NCI-H82 treated with DMSO at 0.1 percent for 48 hours (cell line): ENCODE measurements at regions not wholly inside any gene's neighbourhood (a gene's known extent, or its start where the extent isn't known, plus 50 kb on each side); places are given as distances from the start of the nearest gene placed in this dataset.

Experiments
- DNase-seq: peaks from one replicate; lab custom pipeline; 2025; ENCODE audit not compliant: unreplicated experiment; lab: John Stamatoyannopoulos, UW

DNA sequence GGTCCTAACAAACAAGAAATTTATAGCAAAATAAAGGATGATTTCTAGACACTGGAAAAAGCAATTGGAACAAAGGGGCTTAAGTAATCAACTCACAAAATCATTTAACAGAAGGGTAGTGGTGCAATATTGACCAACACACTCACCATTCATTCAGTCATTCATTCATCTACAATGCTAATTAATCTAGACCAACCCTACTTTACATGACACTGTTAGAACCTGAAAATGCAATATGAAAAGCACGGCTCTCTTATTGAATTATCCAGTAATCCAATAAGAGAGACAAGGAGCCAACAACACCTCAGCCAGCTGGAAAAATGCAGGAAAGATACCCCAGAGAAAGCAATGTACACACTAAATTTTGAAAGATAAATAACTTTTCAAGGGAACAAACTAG is 310.8 kb upstream of the NR5A2 start:
- DNase-seq, result no peak

DNA sequence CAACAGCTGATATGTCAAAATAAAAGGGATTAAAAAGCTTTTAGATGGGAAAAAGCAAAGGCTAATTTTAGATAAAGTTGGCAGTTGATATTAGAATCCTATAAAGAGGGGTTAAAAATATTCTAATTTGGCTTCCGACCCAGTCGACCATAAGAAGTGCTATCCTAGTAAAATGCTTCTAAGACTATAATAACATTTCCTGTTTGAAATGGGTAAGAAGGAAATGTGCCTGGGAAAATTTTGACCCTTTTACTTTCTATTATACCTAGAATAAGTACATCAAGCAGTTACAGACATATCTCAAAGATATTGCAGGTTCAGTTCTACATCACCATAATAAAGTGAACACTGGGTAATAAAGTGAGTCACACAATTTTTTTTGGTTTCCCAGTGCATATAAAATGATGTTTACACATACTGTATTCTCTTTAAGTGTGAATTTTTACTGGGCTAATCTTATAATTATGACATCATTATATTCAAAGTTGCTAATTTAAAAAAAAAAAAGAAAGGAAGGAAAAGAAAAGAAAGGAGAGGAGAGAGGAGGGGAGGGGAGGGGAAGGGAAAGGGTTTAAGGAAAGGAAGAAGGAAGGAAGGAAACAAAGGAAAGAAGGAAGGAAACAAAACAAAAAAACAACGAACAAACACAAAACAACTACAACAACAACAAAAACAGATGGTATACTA is 308.2 kb upstream of the NR5A2 start:
- no peak for DNase-seq

GRCh38 chr1:199720496-199720895 is 307.0 kb upstream of the NR5A2 start:
- no peak for DNase-seq

DNA sequence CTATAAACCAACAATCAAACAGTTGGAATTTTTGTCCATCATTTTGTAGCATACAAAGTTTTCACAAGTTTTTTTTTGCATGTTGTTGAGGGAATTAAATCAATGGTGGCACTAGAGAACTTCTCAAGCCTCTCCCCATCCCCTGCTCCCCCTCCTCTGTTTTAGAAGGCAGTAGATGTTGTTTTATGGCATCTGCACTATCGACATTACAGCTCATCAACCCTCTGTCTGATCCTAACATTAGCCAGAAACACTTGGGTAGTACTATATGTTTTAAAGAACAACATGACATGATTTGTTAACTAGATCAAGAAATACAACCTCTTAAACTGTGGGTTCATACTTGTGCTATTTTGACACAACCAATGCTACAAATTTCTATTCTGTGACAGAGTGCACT is 306.5 kb upstream of the NR5A2 start:
- DNase-seq, result no peak

DNA sequence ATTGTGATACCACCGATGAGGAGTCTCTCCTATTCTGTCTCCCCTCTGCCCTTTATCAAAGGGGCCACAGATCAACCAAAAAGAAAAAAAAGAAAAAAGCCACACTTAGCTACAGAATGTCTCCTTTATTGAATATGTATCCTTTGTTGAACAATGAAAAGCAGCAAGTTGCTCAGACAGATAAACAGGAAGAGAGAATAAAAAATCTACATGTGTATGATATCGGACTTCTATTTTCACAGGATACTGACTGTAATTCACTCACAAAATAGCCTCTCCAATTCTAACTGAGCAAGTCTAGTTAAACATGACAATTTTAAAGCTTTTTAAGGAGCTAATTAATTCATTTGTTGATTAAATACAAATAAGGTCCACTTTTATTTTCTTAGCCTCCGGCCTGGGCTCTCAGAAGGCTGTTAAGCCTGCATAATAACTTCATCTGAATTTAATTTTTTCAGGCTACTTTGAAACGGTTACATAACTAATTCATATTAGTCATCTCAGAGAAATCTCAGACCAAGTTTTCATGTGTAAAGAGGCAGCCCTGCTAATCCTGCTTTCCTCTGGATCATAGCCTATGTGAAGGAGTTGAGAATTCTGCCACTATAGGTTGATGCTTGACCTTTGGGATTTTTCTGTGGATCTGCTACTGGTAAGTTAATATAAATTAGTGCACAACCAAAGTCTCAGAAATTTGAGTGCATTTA is 304.1 kb upstream of the NR5A2 start:
- no peak for DNase-seq

DNA sequence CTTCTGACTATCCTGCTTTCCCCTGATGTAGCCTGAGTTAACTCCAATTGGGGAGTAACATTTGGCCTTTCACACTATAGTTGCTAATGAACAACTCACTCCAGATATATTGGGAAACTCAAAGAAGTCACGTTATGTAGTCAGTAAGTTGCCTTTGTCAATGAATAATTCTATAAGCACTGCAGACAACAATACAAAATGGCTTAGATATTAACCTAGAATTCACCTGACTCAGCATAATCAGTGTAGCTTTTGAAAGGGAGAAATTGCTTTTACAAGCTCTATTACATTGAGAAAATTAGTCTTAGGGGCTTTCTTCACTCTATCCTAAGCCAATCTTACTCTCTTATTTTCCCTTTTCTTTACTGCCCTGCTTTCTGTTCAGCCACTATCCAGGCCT is 303.5 kb upstream of the NR5A2 start:
- no peak for DNase-seq

DNA sequence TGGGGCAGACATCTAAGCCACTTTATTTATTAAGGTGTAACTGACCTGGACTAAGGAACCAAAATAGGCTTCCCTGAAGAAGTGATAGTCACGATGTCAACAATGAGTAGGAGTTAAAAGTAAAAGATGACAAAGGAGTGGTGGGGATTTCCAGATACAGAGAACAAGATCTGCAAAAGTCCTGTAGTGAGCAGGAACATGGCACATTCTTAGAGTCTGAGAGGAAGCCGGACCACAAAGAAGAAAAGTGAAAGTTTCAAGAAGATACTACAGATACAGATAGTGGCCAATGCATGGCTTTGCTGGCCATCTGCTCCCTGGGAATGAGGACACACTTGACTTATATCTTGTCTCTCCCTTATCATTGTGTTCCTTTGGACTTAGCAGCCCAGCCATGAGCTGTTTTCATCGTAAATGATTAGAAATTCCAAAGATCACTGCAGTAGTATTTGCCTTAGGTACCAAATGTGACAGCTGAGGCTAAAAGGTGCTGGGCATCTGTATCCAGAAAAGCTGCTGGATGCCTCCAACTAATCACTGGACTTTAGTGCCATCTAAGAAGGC is 302.4 kb upstream of the NR5A2 start:
- no peak for DNase-seq

- DNase-seq, result no peak
These were observed 299.8 kb upstream of the NR5A2 start for GRCh38 chr1:199727682-199728081.

DNA sequence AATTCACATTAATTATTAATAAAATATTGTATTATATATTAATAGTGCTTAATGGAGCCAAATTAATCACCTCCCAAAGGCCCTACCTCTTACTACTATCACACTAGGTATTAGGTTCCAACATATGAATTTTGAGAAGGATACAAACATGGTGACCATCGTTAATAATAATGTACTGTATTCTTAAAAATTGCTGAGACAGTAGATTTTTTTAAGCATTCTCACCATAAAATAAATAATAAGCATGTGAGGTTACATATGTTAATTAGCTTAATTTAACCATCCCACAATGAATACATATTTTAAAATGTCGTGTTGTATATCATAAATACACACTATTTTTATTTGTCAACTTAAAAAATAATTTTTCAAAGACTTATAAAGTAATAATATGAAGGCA is 299.2 kb upstream of the NR5A2 start:
- DNase-seq, result no peak

DNA sequence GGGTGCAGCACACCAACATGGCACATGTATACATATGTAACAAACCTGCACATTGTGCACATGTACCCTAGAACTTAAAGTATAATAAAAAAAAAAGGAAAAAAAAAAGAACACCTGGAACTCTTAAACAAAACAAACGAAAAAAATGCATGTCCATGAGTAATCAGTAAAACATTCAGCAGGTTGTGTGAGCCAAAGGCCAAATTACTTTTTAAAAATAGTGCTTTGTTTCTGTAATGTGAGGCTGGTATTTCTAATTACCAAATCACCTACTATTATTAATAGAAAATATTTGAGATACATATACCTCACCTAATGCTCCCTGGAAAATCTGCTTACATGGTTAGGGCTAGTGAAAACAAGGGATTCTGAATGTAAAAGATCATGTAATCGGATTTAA is 294.4 kb upstream of the NR5A2 start:
- DNase-seq, result no peak

DNA sequence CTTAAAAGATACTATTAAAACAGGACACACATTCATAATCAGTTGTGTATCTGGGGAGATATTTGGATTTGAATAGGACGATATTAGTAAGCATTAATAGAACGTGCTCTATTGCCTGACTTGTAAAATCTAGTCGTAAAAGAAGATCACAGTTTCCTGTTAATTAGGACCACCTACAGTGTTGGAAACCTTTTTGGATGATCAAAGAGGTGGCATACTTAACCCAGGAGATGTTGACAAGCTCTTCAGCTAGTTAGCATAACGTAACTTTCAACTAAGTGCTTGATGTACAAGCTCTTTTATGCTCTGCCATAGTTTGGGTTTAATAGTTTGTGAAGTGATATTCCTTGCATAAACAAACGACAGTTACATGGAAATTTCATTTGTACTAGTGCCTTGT is 293.3 kb upstream of the NR5A2 start:
- no peak for DNase-seq

DNA sequence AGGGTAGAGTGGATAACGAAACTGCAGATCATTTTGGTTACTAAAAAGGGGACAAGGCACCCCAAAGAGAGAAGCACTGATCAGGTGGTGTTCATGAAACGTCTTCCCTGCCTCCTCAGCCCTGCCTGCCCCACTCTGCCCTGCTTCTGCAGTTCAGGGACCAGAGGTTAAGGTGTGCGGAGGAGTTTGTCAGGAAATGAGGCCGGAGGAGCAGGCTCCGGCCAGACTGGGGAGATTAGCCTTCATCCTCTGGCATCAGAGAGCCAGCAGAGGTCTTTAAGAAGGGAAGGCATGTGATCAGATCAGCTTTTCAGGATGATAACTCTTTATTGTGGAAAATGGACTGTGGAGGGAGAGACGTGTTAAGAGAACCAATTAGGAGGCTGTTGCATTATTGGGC is 291.9 kb upstream of the NR5A2 start:
- DNase-seq, result no peak

- no peak for DNase-seq
These were observed 290.9 kb upstream of the NR5A2 start for GRCh38 chr1:199736646-199737045.

- no peak for DNase-seq
These were observed 285.9 kb upstream of the NR5A2 start for GRCh38 chr1:199741586-199741985.

- no peak for DNase-seq
These were observed 285.0 kb upstream of the NR5A2 start for GRCh38 chr1:199742547-199742946.

DNA sequence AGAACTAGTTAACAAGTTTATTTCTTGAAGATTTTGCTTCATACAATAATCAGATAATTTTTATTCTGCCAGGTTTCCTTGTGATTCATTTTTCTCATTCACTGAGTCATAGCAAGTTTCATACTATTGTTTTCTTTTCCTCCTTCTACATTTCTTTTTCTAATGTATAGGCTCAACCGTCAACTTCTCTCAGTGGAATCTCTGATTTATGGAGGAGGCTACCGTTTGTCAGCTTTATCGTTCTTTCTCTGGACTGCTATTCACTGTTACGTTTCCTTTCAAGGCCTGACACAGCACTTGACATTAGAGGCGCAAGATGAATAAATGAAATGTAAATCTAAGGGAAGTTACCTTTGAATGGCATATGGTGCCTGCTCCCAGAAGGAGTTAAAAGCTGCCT is 284.3 kb upstream of the NR5A2 start:
- DNase-seq, result no peak

GRCh38 chr1:199746666-199747384 is 280.7 kb upstream of the NR5A2 start:
- DNase-seq, result no peak

DNA sequence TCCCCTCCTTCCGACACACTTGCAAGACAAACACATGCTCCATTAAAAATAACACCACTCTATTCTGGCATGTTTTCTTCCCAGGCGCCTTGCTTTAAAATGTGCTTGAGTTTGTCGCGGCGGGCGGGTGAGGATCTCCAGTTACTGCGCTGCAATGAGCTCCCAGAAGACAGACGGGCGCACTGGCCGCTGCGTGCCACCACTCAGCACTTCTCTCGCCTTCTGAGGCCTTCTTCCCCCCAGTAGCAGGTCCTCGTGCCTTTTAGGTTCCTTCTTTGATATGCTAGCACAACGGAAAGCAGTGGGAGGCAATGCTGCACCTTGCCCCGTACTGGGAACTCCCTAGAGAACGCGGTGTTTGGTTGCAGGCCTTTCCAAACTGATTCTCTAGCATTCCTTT is 279.5 kb upstream of the NR5A2 start:
- DNase-seq, result no peak

DNA sequence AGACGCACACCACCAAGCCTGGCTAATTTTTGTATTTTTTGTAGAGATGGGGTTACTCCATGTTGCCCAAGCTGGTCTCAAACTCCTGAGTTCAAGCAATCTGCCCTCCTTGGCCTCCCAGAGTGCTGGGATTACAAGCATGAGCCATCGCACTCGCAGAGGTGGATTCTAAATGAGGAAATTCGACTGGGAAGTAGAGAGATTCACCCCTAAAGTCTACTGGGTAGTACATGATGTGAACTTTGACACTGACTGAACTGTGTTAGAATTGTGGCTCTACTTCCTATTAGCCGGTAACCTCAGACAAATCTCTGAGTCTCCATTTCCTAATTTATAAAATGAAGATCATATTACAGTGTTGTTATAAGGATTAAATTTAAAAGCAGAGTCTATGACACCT is 276.0 kb upstream of the NR5A2 start:
- no peak for DNase-seq

DNA sequence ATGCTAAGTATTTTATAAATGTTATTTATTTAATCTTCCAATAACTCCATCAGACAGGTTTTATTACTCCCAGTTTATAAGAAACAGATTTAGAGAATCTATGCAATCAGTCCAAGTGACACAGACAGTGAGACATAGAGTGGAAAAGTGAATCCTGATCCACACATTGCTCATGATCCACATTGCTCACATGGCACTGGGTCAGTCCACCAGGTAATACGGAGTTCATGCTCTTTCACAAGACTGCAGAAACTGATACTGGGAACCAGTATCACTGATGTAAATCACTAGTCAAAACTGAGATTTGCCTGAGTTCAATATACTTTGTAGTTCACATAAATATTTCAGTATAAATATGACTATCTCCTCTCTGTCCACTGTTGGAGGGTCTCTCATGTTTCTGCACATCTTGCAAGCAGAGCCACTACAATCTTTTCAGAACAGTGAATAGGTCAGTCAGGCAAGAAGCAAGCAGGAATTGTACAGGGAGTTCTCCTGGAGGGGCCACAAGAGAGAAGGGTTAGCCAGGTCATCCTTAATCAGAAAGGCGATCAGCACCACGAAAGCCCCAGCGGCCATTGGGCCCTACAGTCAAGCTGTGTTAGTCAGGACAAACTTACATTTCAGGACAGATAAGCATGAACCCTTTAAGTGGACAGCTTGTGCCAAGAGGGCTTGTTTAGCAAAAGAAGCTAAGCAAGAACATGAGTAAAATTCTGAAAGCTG is 275.4 kb upstream of the NR5A2 start:
- no peak for DNase-seq

- no peak for DNase-seq
These were observed 274.9 kb upstream of the NR5A2 start for GRCh38 chr1:199752688-199753027.
